GM12892 (cell line): ENCODE measurements at regions not wholly inside any gene's neighbourhood (a gene's known extent, or its start where the extent isn't known, plus 50 kb on each side); places are given as distances from the start of the nearest gene placed in this dataset.

ENCODE experiments used
- POLR2A ChIP-seq: IDR thresholded peaks from 2 replicates; pipeline ENCODE4 v1.6.1; 2011; ENCODE audit warnings: low read depth, low read length, control low read depth
- POLR2AphosphoS5 ChIP-seq: IDR thresholded peaks from 2 replicates; pipeline ENCODE4 v1.6.1; 2011; ENCODE audit warnings: low read depth, low read length, control low read depth
- TAF1 ChIP-seq: IDR thresholded peaks from 2 replicates; pipeline ENCODE4 v1.6.1; 2011; ENCODE audit warnings: low read depth, mild to moderate bottlenecking, control low read depth, low read length, borderline replicate concordance

- TF ChIP-seq POLR2AphosphoS5 (no peak), POLR2A (no peak), TAF1 (no peak)
Measured at GRCh38 chr6:20044883-20045282, 167.4 kb downstream of the MBOAT1 start.
